ENCODE measurements at regions not wholly inside any gene's neighbourhood (a gene's known extent, or its start where the extent isn't known, plus 50 kb on each side); places are given as distances from the start of the nearest gene placed in this dataset.

- Histone ChIP-seq H3K9ac (ENCODE audit: insufficient read depth in 1 of 2, low read length in 2 of 2) (no peak overlapping the region), H3K27me3 (ENCODE audit: control insufficient read depth in 3 of 3, insufficient read depth in 3 of 3, low read length in 2 of 3) (peaks cover 0 to 31% (median 19%) of the 10 kb centered on the region in 3 donors), H3K9me3 (ENCODE audit: control insufficient read depth in 4 of 4, insufficient read depth in 3 of 4, low read length in 3 of 4) (peaks cover 0 to 3% (median 0%) of the 10 kb centered on the region in 4 donors), H3K4me3 (no peak overlapping the region), H3K36me3 (ENCODE audit: control insufficient read depth in 4 of 4, insufficient read depth in 4 of 4, low read length in 4 of 4) (no peaks in the 10 kb centered on the region), H3K4me1 (ENCODE audit: control insufficient read depth in 5 of 5, insufficient read depth in 5 of 5, low read length in 5 of 5) (peaks cover 0 to 13% (median 0%) of the 10 kb centered on the region in 5 donors), H3K27ac (ENCODE audit: low read depth in 1 of 2, low read length in 1 of 2) (no peak overlapping the region)
- peak in 2 of 3 donors; percentile 11 to 40 for DNase-seq
- 66 to 77% methylated on average over 10 of the region's 10 CpGs for WGBS, 2 donors
- no peak for TF ChIP-seq CTCF (IDR thresholded peaks at IDR 0.05; ENCODE audit: control extremely low read depth, extremely low read depth)
- ATAC-seq (ENCODE audit: insufficient read depth, low FRiP score) = no peak
Measured at GRCh38 chr4:17058916-17059741, 160.7 kb upstream of the LDB2 start.

DNA sequence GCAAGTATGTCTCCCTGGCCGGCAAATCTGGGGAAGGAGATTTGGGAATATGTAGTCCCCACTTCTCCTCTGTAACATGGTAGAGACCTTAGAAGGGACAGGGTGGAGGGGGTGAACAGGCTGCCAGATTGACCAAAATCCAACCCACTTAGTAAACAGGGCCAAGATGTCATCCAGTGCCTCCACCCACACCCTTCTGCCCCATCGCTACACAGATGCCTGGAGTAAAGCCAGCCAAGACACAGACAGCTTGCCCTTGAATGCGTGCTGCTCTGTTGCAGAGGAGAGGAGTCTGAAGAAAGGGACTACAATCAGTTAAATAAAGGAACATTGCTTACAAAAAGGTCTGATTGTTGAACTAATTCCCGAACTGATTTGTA lies 160.1 kb upstream of the LDB2 start:
- WGBS, 2 donors = 75 to 81% methylated on average over 4 of the region's 4 CpGs
- Histone ChIP-seq H3K9me3 (ENCODE audit: control insufficient read depth in 4 of 4, insufficient read depth in 3 of 4, low read length in 3 of 4) (peaks cover 0 to 3% (median 0%) of the 10 kb centered on the region in 4 donors), H3K27ac (ENCODE audit: low read depth in 1 of 2, low read length in 1 of 2) (no peak overlapping the region), H3K9ac (ENCODE audit: insufficient read depth in 1 of 2, low read length in 2 of 2) (no peak overlapping the region), H3K4me1 (ENCODE audit: control insufficient read depth in 5 of 5, insufficient read depth in 5 of 5, low read length in 5 of 5) (peaks cover 0 to 11% (median 0%) of the 10 kb centered on the region in 5 donors), H3K36me3 (ENCODE audit: control insufficient read depth in 4 of 4, insufficient read depth in 4 of 4, low read length in 4 of 4) (no peaks in the 10 kb centered on the region), H3K4me3 (no peak overlapping the region), H3K27me3 (ENCODE audit: control insufficient read depth in 3 of 3, insufficient read depth in 3 of 3, low read length in 2 of 3) (peaks cover 0 to 31% (median 19%) of the 10 kb centered on the region in 3 donors)
- ATAC-seq (ENCODE audit: insufficient read depth, low FRiP score) (no peak), DNase-seq (peak in 1 of 3 donors; percentile 13)
- TF ChIP-seq CTCF (IDR thresholded peaks at IDR 0.05; ENCODE audit: control extremely low read depth, extremely low read depth) = no peak

DNA sequence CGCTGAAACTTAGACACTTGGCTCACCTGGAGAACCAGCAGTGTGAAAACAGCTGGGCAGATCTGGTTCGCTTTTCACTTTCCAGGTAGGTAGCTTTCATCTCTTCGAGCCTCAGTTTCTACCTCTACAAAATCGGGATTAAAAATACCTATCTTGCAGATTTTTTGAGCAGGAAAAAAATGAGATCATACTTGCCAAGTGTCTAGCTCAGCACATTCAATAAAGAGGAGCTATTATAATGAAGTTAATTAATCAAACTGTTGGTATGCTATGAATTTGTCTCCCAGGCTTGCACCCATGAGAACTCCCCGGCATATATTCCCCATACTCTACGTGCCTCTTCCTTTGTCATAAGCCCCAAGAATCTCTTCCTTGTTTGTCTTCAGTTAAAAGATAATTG lies 158.6 kb upstream of the LDB2 start:
- Histone ChIP-seq H3K4me3 (no peak overlapping the region), H3K9me3 (ENCODE audit: control insufficient read depth in 4 of 4, insufficient read depth in 3 of 4, low read length in 3 of 4) (peaks cover 0 to 5% (median 0%) of the 10 kb centered on the region in 4 donors), H3K4me1 (ENCODE audit: control insufficient read depth in 5 of 5, insufficient read depth in 5 of 5, low read length in 5 of 5) (peaks cover 0 to 11% (median 0%) of the 10 kb centered on the region in 5 donors), H3K9ac (ENCODE audit: insufficient read depth in 1 of 2, low read length in 2 of 2) (no peak overlapping the region), H3K27me3 (ENCODE audit: control insufficient read depth in 3 of 3, insufficient read depth in 3 of 3, low read length in 2 of 3) (peaks cover 0 to 31% (median 18%) of the 10 kb centered on the region in 3 donors), H3K27ac (ENCODE audit: low read depth in 1 of 2, low read length in 1 of 2) (no peak overlapping the region), H3K36me3 (ENCODE audit: control insufficient read depth in 4 of 4, insufficient read depth in 4 of 4, low read length in 4 of 4) (no peaks in the 10 kb centered on the region)
- no peak for TF ChIP-seq CTCF (IDR thresholded peaks at IDR 0.05; ENCODE audit: control extremely low read depth, extremely low read depth)
- 93 to 94% methylated on average over 6 of the region's 6 CpGs for WGBS, 2 donors
- ATAC-seq (ENCODE audit: insufficient read depth, low FRiP score) (no peak), DNase-seq (no peak)
